DOHH2 (cell line): ENCODE measurements at regions not wholly inside any gene's neighbourhood (a gene's known extent, or its start where the extent isn't known, plus 50 kb on each side); places are given as distances from the start of the nearest gene placed in this dataset.

Source experiments
- CTCF ChIP-seq: fragments of 200-600 bp; sonication (generic); IDR thresholded peaks from one replicate; pipeline ENCODE4 v1.5.1; 2014; ENCODE audit warnings: antibody characterized with exemption, mild to moderate bottlenecking, low read depth, low read length; ENCODE audit not compliant: poor library complexity, severe bottlenecking
- EZH2phosphoT487 ChIP-seq: fragments of 200-600 bp; sonication (generic); IDR thresholded peaks from 2 replicates; pipeline ENCODE4 v1.6.1; 2017; ENCODE audit warnings: borderline replicate concordance, mild to moderate bottlenecking, antibody characterized with exemption, low read length, moderate library complexity, mixed read lengths

- TF ChIP-seq CTCF (no peak), EZH2phosphoT487 (no peak)
Observed at GRCh38 chr7:113383638-113384037, 265.3 kb upstream of the SMIM30 start.
